CD4-positive, alpha-beta T cell treated with Interleukin-10 for 1 hour (primary cell): ENCODE measurements at regions not wholly inside any gene's neighbourhood (a gene's known extent, or its start where the extent isn't known, plus 50 kb on each side); places are given as distances from the start of the nearest gene placed in this dataset.
A peak's percentile ranks its signal among the peaks of the same experiment; 100 is the strongest.

ENCODE experiments used
- DNase-seq: peaks from one replicate; pipeline ENCODE4 v3.0.0-alpha.2; 2020

- no peak for DNase-seq
Measured at GRCh38 chr15:91562698-91563097, 290.8 kb upstream of the SLCO3A1 start.

- no peak for DNase-seq
Measured at GRCh38 chr15:91564631-91565030, 288.9 kb upstream of the SLCO3A1 start.

- no peak for DNase-seq
Measured at GRCh38 chr15:91566141-91566540, 287.4 kb upstream of the SLCO3A1 start.

GRCh38 chr15:91568036-91568435 is 285.5 kb upstream of the SLCO3A1 start:
- DNase-seq, result no peak

GRCh38 chr15:91572110-91572509 is 281.4 kb upstream of the SLCO3A1 start:
- no peak for DNase-seq

- no peak for DNase-seq
Measured at GRCh38 chr15:91576096-91576495, 277.4 kb upstream of the SLCO3A1 start.

- DNase-seq, result no peak
Measured at GRCh38 chr15:91578511-91578910, 275.0 kb upstream of the SLCO3A1 start.

GRCh38 chr15:91584895-91585294 is 268.6 kb upstream of the SLCO3A1 start:
- DNase-seq, result no peak

GRCh38 chr15:91586560-91586959 is 266.9 kb upstream of the SLCO3A1 start:
- no peak for DNase-seq

GRCh38 chr15:91589360-91589759 is 264.1 kb upstream of the SLCO3A1 start:
- DNase-seq, result peak; percentile 5

GRCh38 chr15:91592567-91592966 is 260.9 kb upstream of the SLCO3A1 start:
- DNase-seq, result no peak

GRCh38 chr15:91593067-91593466 is 260.4 kb upstream of the SLCO3A1 start:
- DNase-seq, result no peak

GRCh38 chr15:91593653-91594052 is 259.9 kb upstream of the SLCO3A1 start:
- DNase-seq, result no peak

- DNase-seq, result no peak
Measured at GRCh38 chr15:91599261-91599660, 254.2 kb upstream of the SLCO3A1 start.

- DNase-seq, result no peak
Measured at GRCh38 chr15:91603384-91604080, 250.0 kb upstream of the SLCO3A1 start.

- DNase-seq, result no peak
Measured at GRCh38 chr15:91604122-91604521, 249.4 kb upstream of the SLCO3A1 start.

- no peak for DNase-seq
Measured at GRCh38 chr15:91605576-91605975, 247.9 kb upstream of the SLCO3A1 start.

GRCh38 chr15:91609231-91609630 is 244.3 kb upstream of the SLCO3A1 start:
- DNase-seq, result no peak

GRCh38 chr15:91609966-91610365 is 243.5 kb upstream of the SLCO3A1 start:
- no peak for DNase-seq

GRCh38 chr15:91611561-91612323 is 241.8 kb upstream of the SLCO3A1 start:
- no peak for DNase-seq

GRCh38 chr15:91620229-91620628 is 233.3 kb upstream of the SLCO3A1 start:
- no peak for DNase-seq

- DNase-seq, result no peak
Measured at GRCh38 chr15:91622235-91622634, 231.3 kb upstream of the SLCO3A1 start.

GRCh38 chr15:91622711-91623342 is 230.7 kb upstream of the SLCO3A1 start:
- no peak for DNase-seq

GRCh38 chr15:91624353-91624968 is 229.0 kb upstream of the SLCO3A1 start:
- no peak for DNase-seq
